ENCODE measurements at regions not wholly inside any gene's neighbourhood (a gene's known extent, or its start where the extent isn't known, plus 50 kb on each side); places are given as distances from the start of the nearest gene placed in this dataset.

DNA sequence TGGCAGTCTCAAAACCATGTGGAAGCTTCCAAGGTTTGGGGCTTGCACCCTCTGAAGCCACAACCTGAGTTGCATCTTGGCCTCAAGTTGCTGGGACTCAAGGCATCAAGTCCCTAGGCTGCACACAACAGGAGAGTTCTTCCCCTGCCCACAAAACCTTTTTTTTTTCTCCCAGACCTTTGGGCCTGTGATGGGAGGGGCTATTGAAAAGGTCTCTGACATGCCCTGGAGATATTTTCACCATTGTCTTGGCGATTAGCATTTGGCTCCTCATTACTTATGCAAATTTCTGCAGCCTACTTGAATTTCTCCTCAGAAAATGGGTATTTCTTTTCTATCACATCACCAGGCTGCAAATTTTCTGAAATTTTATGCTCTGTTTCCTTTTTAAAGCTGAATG lies 349.5 kb upstream of the EDA2R start:
- Histone ChIP-seq H3K27me3 (ENCODE audit: insufficient read depth, low read depth, low read length) (no peaks in the 10 kb centered on the region), H3F3A (ENCODE audit: insufficient read depth, low read length, poor library complexity, severe bottlenecking) (no peaks in the 10 kb centered on the region), H3K36me3 (ENCODE audit: insufficient read depth, low read length) (no peaks in the 10 kb centered on the region), H3K9me2 (ENCODE audit: insufficient read depth, low read length) (no peaks in the 10 kb centered on the region), H3K79me2 (replicated peaks; ENCODE audit: insufficient read depth, low read length) (no peaks in the 10 kb centered on the region), H3K4me3 (ENCODE audit: low read length) (no peak overlapping the region), H3K27ac (ENCODE audit: low read length) (no peak overlapping the region), H3K4me2 (ENCODE audit: low read length) (no peak overlapping the region), H4K20me1 (ENCODE audit: insufficient read depth) (no peaks in the 10 kb centered on the region), H3K9ac (ENCODE audit: low read length) (no peak overlapping the region), H3K9me3 (ENCODE audit: low read length) (no peaks in the 10 kb centered on the region), H2AFZ (ENCODE audit: low read depth, low read length) (no peak overlapping the region)
- TF ChIP-seq, protein P1, sequence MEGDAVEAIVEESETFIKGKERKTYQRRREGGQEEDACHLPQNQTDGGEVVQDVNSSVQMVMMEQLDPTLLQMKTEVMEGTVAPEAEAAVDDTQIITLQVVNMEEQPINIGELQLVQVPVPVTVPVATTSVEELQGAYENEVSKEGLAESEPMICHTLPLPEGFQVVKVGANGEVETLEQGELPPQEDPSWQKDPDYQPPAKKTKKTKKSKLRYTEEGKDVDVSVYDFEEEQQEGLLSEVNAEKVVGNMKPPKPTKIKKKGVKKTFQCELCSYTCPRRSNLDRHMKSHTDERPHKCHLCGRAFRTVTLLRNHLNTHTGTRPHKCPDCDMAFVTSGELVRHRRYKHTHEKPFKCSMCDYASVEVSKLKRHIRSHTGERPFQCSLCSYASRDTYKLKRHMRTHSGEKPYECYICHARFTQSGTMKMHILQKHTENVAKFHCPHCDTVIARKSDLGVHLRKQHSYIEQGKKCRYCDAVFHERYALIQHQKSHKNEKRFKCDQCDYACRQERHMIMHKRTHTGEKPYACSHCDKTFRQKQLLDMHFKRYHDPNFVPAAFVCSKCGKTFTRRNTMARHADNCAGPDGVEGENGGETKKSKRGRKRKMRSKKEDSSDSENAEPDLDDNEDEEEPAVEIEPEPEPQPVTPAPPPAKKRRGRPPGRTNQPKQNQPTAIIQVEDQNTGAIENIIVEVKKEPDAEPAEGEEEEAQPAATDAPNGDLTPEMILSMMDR (IDR thresholded peaks at IDR 0.05; ENCODE audit: poor library complexity, severe bottlenecking), result no peak
- TF ChIP-seq, protein P2, sequence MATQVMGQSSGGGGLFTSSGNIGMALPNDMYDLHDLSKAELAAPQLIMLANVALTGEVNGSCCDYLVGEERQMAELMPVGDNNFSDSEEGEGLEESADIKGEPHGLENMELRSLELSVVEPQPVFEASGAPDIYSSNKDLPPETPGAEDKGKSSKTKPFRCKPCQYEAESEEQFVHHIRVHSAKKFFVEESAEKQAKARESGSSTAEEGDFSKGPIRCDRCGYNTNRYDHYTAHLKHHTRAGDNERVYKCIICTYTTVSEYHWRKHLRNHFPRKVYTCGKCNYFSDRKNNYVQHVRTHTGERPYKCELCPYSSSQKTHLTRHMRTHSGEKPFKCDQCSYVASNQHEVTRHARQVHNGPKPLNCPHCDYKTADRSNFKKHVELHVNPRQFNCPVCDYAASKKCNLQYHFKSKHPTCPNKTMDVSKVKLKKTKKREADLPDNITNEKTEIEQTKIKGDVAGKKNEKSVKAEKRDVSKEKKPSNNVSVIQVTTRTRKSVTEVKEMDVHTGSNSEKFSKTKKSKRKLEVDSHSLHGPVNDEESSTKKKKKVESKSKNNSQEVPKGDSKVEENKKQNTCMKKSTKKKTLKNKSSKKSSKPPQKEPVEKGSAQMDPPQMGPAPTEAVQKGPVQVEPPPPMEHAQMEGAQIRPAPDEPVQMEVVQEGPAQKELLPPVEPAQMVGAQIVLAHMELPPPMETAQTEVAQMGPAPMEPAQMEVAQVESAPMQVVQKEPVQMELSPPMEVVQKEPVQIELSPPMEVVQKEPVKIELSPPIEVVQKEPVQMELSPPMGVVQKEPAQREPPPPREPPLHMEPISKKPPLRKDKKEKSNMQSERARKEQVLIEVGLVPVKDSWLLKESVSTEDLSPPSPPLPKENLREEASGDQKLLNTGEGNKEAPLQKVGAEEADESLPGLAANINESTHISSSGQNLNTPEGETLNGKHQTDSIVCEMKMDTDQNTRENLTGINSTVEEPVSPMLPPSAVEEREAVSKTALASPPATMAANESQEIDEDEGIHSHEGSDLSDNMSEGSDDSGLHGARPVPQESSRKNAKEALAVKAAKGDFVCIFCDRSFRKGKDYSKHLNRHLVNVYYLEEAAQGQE (IDR thresholded peaks at IDR 0.05; ENCODE audit: borderline replicate concordance), result no peak
- no peak for TF ChIP-seq EP300 (conservative IDR thresholded peaks at IDR 0.05; ENCODE audit: poor library complexity, severe bottlenecking)
- TF ChIP-seq EZH2 (IDR thresholded peaks at IDR 0.05; ENCODE audit: borderline replicate concordance, insufficient read depth, low read length, poor library complexity, severe bottlenecking), result no peak
- TF ChIP-seq MXI1 (conservative IDR thresholded peaks at IDR 0.05; ENCODE audit: poor library complexity, severe bottlenecking), result no peak
- no peak for TF ChIP-seq SMC3 (conservative IDR thresholded peaks at IDR 0.05; ENCODE audit: poor library complexity)
- no peak for TF ChIP-seq POLR2AphosphoS5 (IDR thresholded peaks at IDR 0.05)
- no peak for TF ChIP-seq RAD21 (conservative IDR thresholded peaks at IDR 0.05)
- TF ChIP-seq TAF1 (IDR thresholded peaks at IDR 0.05; ENCODE audit: low read depth), result no peak

DNA sequence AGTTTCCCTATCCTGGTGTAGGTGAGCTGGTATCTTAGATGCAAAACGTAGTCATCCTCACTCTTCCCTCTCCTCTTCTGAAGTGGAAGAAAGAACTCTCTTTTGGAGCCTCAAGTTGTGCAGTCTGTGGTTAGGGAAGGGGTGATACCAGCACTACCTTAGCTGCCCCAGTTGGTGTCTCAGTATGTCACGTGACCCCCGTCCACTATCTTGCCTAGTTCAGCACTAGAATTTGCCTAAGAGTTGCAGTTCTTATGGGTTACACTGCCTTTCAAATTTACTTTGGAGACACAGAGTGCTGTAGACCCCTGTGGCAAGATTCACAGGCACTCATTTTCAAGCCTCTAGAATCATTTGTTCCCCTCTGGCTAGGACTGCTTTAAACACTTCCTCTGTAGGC lies 322.8 kb upstream of the EDA2R start:
- no peaks in the 10 kb centered on the region for H3F3A ChIP-seq (ENCODE audit: insufficient read depth, low read length, poor library complexity, severe bottlenecking)
- H3K4me2 ChIP-seq (ENCODE audit: low read length), result no peak overlapping the region
- H3K27me3 ChIP-seq (ENCODE audit: insufficient read depth, low read depth, low read length), result no peaks in the 10 kb centered on the region
- H3K9me2 ChIP-seq (ENCODE audit: insufficient read depth, low read length), result no peaks in the 10 kb centered on the region
- H3K9me3 ChIP-seq (ENCODE audit: low read length), result no peaks in the 10 kb centered on the region
- no peak overlapping the region for H3K9ac ChIP-seq (ENCODE audit: low read length)
- H3K36me3 ChIP-seq (ENCODE audit: insufficient read depth, low read length), result no peaks in the 10 kb centered on the region
- TF ChIP-seq SMC3 (conservative IDR thresholded peaks at IDR 0.05; ENCODE audit: poor library complexity) (no peak), RAD21 (conservative IDR thresholded peaks at IDR 0.05) (no peak), EP300 (conservative IDR thresholded peaks at IDR 0.05; ENCODE audit: poor library complexity, severe bottlenecking) (no peak), MXI1 (conservative IDR thresholded peaks at IDR 0.05; ENCODE audit: poor library complexity, severe bottlenecking) (no peak), POLR2AphosphoS5 (IDR thresholded peaks at IDR 0.05) (no peak), EZH2 (IDR thresholded peaks at IDR 0.05; ENCODE audit: borderline replicate concordance, insufficient read depth, low read length, poor library complexity, severe bottlenecking) (no peak), TAF1 (IDR thresholded peaks at IDR 0.05; ENCODE audit: low read depth) (no peak)
- TF ChIP-seq, protein P1 (IDR thresholded peaks at IDR 0.05; ENCODE audit: poor library complexity, severe bottlenecking), result no peak
- TF ChIP-seq, protein P2 (IDR thresholded peaks at IDR 0.05; ENCODE audit: borderline replicate concordance), result no peak
- no peaks in the 10 kb centered on the region for H4K20me1 ChIP-seq (ENCODE audit: insufficient read depth)
- H3K4me3 ChIP-seq (ENCODE audit: low read length), result no peak overlapping the region
- no peak overlapping the region for H3K27ac ChIP-seq (ENCODE audit: low read length)
- H2AFZ ChIP-seq (ENCODE audit: low read depth, low read length), result no peak overlapping the region
- H3K79me2 ChIP-seq (replicated peaks; ENCODE audit: insufficient read depth, low read length), result no peaks in the 10 kb centered on the region

Measured in neural cell (in vitro differentiated cells).